HEK293 (cell line): ENCODE measurements at regions not wholly inside any gene's neighbourhood (a gene's known extent, or its start where the extent isn't known, plus 50 kb on each side); places are given as distances from the start of the nearest gene placed in this dataset.
A peak's percentile ranks its signal among the peaks of the same experiment; 100 is the strongest.

Experiments used
- CTCF ChIA-PET: fragments of 350-600 bp; formaldehyde crosslinking; extraction: SDS; loops from one replicate; lab custom pipeline; 2021; ENCODE audit warnings: antibody characterized with exemption; lab: Yijun Ruan, JAX
- POLR2A ChIA-PET: fragments of 300-600 bp; formaldehyde crosslinking; extraction: SDS; loops from one replicate; lab custom pipeline; 2020; ENCODE audit warnings: antibody characterized with exemption, inconsistent platforms; lab: Yijun Ruan, JAX
- H3K27ac ChIP-seq: fragments of 200-500 bp; sonication (Bioruptor generic); 2 replicates; pipeline ENCODE4 v1.5.1; 2014; ENCODE audit warnings: low read depth, low read length, control low read depth, inconsistent platforms; ENCODE audit errors: extremely low read depth
- H3K36me3 ChIP-seq, 2 experiments: fragments of 200-500 bp in 1 of 2; sonication (Bioruptor generic) in 1 of 2; 1 replicate in 1 of 2; 2 replicates in 1 of 2; pipeline ENCODE4 v1.5.1; 2014 to 2017; ENCODE audit warnings: inconsistent platforms in 2 of 2, low read length in 2 of 2; ENCODE audit not compliant: control insufficient read depth in 2 of 2, insufficient read depth in 1 of 2
- H3K4me1 ChIP-seq: fragments of 200-500 bp; sonication (Bioruptor generic); 2 replicates; pipeline ENCODE4 v1.5.1; 2014; ENCODE audit warnings: mild to moderate bottlenecking, low read length, inconsistent platforms; ENCODE audit not compliant: control insufficient read depth, insufficient read depth
- H3K4me3 ChIP-seq: 2 replicates; pipeline ENCODE4 v1.5.1; 2011; ENCODE audit warnings: low read depth, mild to moderate bottlenecking, control low read depth, low read length, moderate library complexity
- H3K9me3 ChIP-seq: fragments of 200-500 bp; sonication (Bioruptor generic); 2 replicates; pipeline ENCODE4 v1.5.1; 2014; ENCODE audit warnings: low read depth, low read length, inconsistent platforms; ENCODE audit not compliant: control insufficient read depth, insufficient read depth
- KLF8 ChIP-seq: fragments of 450-650 bp; formaldehyde crosslinking; IDR thresholded peaks from 2 replicates; pipeline ENCODE4 v1.5.1; 2016; ENCODE audit warnings: missing biosample characterization, missing genetic modification characterization
- SCRT2 ChIP-seq: fragments of 450-650 bp; formaldehyde crosslinking; IDR thresholded peaks from 2 replicates; pipeline ENCODE4 v1.5.1; 2016; ENCODE audit warnings: missing biosample characterization, missing genetic modification characterization
- YY1 ChIP-seq: fragments of 450-650 bp; formaldehyde crosslinking; IDR thresholded peaks from 2 replicates; pipeline ENCODE4 v1.5.1; 2018; ENCODE audit warnings: missing biosample characterization, missing genetic modification characterization
- ZNF121 ChIP-seq: fragments of 450-650 bp; formaldehyde crosslinking; IDR thresholded peaks from 2 replicates; pipeline ENCODE4 v1.5.1; 2016; ENCODE audit warnings: missing biosample characterization, missing genetic modification characterization
- ZNF214 ChIP-seq: fragments of 450-650 bp; formaldehyde crosslinking; IDR thresholded peaks from 2 replicates; pipeline ENCODE4 v1.5.1; 2017; ENCODE audit warnings: missing biosample characterization, mild to moderate bottlenecking, missing genetic modification characterization, borderline replicate concordance
- ZNF354C ChIP-seq: fragments of 450-650 bp; formaldehyde crosslinking; IDR thresholded peaks from 2 replicates; pipeline ENCODE4 v1.5.1; 2016; ENCODE audit warnings: missing biosample characterization, missing genetic modification characterization, low read depth, borderline replicate concordance
- ZNF404 ChIP-seq: fragments of 450-650 bp; formaldehyde crosslinking; IDR thresholded peaks from 2 replicates; pipeline ENCODE4 v1.5.1; 2017; ENCODE audit warnings: missing biosample characterization, missing genetic modification characterization
- ZNF610 ChIP-seq: fragments of 450-650 bp; formaldehyde crosslinking; IDR thresholded peaks from 2 replicates; pipeline ENCODE4 v1.5.1; 2016; ENCODE audit warnings: missing biosample characterization, missing genetic modification characterization, borderline replicate concordance
- ZNF629 ChIP-seq: fragments of 450-650 bp; formaldehyde crosslinking; IDR thresholded peaks from 2 replicates; pipeline ENCODE4 v1.5.1; 2017; ENCODE audit warnings: missing biosample characterization, missing genetic modification characterization
- ZNF654 ChIP-seq: fragments of 450-650 bp; formaldehyde crosslinking; IDR thresholded peaks from 2 replicates; pipeline ENCODE4 v1.5.1; 2016; ENCODE audit warnings: low read depth, missing biosample characterization, missing genetic modification characterization
- ZNF747 ChIP-seq: fragments of 450-650 bp; formaldehyde crosslinking; IDR thresholded peaks from 2 replicates; pipeline ENCODE4 v1.5.1; 2016; ENCODE audit warnings: missing biosample characterization, missing genetic modification characterization
- ZNF776 ChIP-seq: fragments of 450-650 bp; formaldehyde crosslinking; IDR thresholded peaks from 2 replicates; pipeline ENCODE4 v1.5.0; 2017; ENCODE audit warnings: missing biosample characterization, missing genetic modification characterization, borderline replicate concordance
- TF ChIP-seq, protein P1 (sequence below): fragments of 450-650 bp; formaldehyde crosslinking; IDR thresholded peaks from 2 replicates; pipeline ENCODE4 v1.5.1; 2016; ENCODE audit warnings: missing biosample characterization, missing genetic modification characterization, borderline replicate concordance
- TF ChIP-seq, protein P2 (sequence below): fragments of 450-650 bp; formaldehyde crosslinking; IDR thresholded peaks from 2 replicates; pipeline ENCODE4 v1.5.1; 2016; ENCODE audit warnings: missing biosample characterization, missing genetic modification characterization
- TF ChIP-seq, protein P3 (sequence below): fragments of 450-650 bp; formaldehyde crosslinking; conservative IDR thresholded peaks from 2 replicates; pipeline ENCODE4 v1.5.1; 2016; ENCODE audit warnings: low read depth, missing biosample characterization, missing genetic modification characterization
- TF ChIP-seq, protein P4 (sequence below): fragments of 450-650 bp; formaldehyde crosslinking; IDR thresholded peaks from 2 replicates; pipeline ENCODE4; 2016; ENCODE audit warnings: missing biosample characterization, missing genetic modification characterization

DNA sequence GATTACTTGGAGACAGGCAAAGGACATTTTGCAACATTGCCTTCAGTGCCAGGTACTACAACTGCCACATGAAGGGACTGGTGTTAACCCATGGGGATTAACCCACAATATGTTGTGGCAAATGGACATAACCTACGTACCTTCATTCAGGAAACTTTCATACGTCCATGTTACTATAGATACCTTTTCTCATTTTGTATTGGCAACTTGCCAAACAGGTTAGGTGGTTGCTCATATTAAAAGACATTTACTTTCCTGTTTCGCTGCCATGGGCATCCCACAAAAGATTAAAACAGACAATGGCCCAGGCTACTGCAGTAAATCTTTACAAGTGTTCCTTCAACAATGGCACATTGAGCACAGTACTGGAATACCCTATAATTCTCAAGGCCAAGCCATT, 925.3 kb downstream of the SLITRK6 start:
- H3K27ac ChIP-seq, result no peak overlapping the region
- H3K4me3 ChIP-seq, result no peak overlapping the region
- ChIA-PET POLR2A (no interaction called here), CTCF (interaction anchor here (0.9 kb wide), 1 partner anchor 956 kb away, joined by 3 read pairs; no protein-coding TSS in a partner anchor)
- H3K4me1 ChIP-seq, result no peaks in the 10 kb centered on the region
- no peaks in the 10 kb centered on the region for H3K9me3 ChIP-seq
- TF ChIP-seq ZNF776 (tag by site-specific recombination) (no peak), ZNF121 (tag by site-specific recombination) (no peak), ZNF404 (no peak), ZNF354C (no peak)
- TF ChIP-seq, all 188 proteins: peak for 0
- H3K36me3 ChIP-seq, result no peaks in the 10 kb centered on the region

DNA sequence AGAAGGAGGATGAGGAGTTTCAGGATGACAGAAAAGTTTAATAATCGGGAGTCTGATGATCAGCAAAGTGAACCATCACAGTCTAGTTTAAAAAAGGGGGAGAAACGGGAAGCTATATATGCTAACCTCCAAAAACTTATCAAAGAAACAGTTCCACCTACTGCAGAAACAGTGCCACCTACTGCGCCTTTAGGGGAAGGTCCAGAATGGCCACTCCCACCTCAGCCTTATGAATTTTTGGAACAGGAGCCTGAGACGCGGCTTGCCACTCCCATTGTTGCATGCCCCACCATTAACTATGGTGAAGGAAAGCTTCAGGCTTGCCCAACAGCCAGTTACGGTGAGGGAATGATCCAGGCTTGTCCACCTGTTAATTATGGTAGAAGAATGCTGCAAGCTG, 929.0 kb downstream of the SLITRK6 start:
- no peaks in the 10 kb centered on the region for H3K9me3 ChIP-seq
- CTCF ChIA-PET, result interaction anchor here (1.2 kb wide), 1 partner anchor 9 kb away, joined by 5 read pairs; no protein-coding TSS in a partner anchor
- POLR2A ChIA-PET, result no interaction called here

DNA sequence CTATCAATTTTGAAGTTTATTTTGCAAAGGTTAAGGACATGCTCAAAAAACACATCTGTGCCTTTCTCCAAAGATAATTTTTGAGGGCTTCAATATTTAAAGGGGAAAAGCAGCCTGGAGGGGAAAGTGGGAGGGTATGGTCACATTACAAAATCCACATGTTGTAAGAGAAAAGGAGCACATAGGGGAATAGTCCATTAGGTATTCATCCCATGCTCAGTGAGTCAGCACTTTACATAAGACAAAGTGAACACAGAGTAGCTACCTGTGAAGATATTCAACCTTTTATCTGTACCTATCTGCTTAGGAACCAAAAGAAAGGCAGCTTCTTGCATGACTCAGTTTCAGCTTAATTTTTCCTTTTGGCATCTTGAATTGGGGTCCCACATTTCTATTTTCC, 932.0 kb downstream of the SLITRK6 start:
- H3K4me1 ChIP-seq, result no peaks in the 10 kb centered on the region
- no peak for TF ChIP-seq KLF8 (tag by site-specific recombination)
- TF ChIP-seq SCRT2 (tag by site-specific recombination), result no peak
- TF ChIP-seq, protein P1, sequence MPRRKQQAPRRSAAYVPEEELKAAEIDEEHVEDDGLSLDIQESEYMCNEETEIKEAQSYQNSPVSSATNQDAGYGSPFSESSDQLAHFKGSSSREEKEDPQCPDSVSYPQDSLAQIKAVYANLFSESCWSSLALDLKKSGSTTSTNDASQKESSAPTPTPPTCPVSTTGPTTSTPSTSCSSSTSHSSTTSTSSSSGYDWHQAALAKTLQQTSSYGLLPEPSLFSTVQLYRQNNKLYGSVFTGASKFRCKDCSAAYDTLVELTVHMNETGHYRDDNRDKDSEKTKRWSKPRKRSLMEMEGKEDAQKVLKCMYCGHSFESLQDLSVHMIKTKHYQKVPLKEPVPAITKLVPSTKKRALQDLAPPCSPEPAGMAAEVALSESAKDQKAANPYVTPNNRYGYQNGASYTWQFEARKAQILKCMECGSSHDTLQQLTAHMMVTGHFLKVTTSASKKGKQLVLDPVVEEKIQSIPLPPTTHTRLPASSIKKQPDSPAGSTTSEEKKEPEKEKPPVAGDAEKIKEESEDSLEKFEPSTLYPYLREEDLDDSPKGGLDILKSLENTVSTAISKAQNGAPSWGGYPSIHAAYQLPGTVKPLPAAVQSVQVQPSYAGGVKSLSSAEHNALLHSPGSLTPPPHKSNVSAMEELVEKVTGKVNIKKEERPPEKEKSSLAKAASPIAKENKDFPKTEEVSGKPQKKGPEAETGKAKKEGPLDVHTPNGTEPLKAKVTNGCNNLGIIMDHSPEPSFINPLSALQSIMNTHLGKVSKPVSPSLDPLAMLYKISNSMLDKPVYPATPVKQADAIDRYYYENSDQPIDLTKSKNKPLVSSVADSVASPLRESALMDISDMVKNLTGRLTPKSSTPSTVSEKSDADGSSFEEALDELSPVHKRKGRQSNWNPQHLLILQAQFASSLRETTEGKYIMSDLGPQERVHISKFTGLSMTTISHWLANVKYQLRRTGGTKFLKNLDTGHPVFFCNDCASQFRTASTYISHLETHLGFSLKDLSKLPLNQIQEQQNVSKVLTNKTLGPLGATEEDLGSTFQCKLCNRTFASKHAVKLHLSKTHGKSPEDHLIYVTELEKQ, result no peak
- H3K36me3 ChIP-seq, result no peaks in the 10 kb centered on the region
- no peak overlapping the region for H3K27ac ChIP-seq
- H3K9me3 ChIP-seq, result no peaks in the 10 kb centered on the region
- ChIA-PET CTCF (no interaction called here), POLR2A (no interaction called here)
- H3K4me3 ChIP-seq, result no peak overlapping the region

More for the DNA sequence above, 929.0 kb downstream of the SLITRK6 start:
- Histone ChIP-seq H3K4me3 (no peak overlapping the region), H3K36me3 (no peaks in the 10 kb centered on the region), H3K4me1 (no peaks in the 10 kb centered on the region), H3K27ac (no peak overlapping the region)
- TF ChIP-seq, protein P2, sequence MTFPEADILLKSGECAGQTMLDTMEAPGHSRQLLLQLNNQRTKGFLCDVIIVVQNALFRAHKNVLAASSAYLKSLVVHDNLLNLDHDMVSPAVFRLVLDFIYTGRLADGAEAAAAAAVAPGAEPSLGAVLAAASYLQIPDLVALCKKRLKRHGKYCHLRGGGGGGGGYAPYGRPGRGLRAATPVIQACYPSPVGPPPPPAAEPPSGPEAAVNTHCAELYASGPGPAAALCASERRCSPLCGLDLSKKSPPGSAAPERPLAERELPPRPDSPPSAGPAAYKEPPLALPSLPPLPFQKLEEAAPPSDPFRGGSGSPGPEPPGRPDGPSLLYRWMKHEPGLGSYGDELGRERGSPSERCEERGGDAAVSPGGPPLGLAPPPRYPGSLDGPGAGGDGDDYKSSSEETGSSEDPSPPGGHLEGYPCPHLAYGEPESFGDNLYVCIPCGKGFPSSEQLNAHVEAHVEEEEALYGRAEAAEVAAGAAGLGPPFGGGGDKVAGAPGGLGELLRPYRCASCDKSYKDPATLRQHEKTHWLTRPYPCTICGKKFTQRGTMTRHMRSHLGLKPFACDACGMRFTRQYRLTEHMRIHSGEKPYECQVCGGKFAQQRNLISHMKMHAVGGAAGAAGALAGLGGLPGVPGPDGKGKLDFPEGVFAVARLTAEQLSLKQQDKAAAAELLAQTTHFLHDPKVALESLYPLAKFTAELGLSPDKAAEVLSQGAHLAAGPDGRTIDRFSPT (tag by site-specific recombination), result no peak
- TF ChIP-seq YY1 (no peak), ZNF654 (tag by site-specific recombination) (peak; percentile 29)

DNA sequence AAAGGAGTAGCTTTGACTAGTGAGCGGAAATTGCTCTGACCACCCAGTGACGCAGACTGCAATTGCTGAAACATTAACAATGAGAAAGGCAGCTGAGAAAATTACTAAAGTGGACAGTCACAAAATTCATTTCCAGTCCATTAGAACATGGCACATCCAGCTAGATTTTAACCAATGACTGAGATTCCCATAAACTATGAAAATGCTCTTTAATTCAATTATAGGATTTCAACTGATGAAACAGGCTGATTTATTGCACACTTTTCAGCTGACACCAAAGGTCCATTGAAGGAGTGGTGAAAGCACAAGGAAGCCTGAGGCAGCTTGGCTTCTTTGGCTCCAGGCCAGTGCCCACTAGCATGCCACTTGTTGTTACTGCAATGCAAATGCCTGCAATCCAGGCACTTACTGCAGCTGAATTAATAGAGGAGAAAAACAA, 933.4 kb downstream of the SLITRK6 start:
- POLR2A ChIA-PET, result no interaction called here
- Histone ChIP-seq H3K9me3 (no peaks in the 10 kb centered on the region), H3K4me3 (no peak overlapping the region), H3K27ac (no peak overlapping the region), H3K36me3 (no peaks in the 10 kb centered on the region), H3K4me1 (no peaks in the 10 kb centered on the region)
- CTCF ChIA-PET, result interaction anchor here (0.7 kb wide), 1 partner anchor 32 kb away, joined by 3 read pairs; no protein-coding TSS in a partner anchor
- TF ChIP-seq ZNF747 (tag by site-specific recombination), result no peak
- TF ChIP-seq, protein P3, sequence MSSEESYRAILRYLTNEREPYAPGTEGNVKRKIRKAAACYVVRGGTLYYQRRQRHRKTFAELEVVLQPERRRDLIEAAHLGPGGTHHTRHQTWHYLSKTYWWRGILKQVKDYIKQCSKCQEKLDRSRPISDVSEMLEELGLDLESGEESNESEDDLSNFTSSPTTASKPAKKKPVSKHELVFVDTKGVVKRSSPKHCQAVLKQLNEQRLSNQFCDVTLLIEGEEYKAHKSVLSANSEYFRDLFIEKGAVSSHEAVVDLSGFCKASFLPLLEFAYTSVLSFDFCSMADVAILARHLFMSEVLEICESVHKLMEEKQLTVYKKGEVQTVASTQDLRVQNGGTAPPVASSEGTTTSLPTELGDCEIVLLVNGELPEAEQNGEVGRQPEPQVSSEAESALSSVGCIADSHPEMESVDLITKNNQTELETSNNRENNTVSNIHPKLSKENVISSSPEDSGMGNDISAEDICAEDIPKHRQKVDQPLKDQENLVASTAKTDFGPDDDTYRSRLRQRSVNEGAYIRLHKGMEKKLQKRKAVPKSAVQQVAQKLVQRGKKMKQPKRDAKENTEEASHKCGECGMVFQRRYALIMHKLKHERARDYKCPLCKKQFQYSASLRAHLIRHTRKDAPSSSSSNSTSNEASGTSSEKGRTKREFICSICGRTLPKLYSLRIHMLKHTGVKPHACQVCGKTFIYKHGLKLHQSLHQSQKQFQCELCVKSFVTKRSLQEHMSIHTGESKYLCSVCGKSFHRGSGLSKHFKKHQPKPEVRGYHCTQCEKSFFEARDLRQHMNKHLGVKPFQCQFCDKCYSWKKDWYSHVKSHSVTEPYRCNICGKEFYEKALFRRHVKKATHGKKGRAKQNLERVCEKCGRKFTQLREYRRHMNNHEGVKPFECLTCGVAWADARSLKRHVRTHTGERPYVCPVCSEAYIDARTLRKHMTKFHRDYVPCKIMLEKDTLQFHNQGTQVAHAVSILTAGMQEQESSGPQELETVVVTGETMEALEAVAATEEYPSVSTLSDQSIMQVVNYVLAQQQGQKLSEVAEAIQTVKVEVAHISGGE (tag by site-specific recombination), result no peak
- TF ChIP-seq, protein P4, sequence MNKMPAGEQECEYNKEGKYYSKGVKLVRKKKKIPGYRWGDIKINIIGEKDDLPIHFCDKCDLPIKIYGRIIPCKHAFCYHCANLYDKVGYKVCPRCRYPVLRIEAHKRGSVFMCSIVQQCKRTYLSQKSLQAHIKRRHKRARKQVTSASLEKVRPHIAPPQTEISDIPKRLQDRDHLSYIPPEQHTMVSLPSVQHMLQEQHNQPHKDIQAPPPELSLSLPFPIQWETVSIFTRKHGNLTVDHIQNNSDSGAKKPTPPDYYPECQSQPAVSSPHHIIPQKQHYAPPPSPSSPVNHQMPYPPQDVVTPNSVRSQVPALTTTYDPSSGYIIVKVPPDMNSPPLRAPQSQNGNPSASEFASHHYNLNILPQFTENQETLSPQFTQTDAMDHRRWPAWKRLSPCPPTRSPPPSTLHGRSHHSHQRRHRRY (tag by site-specific recombination), result no peak
- TF ChIP-seq ZNF629, result no peak
- no peak for TF ChIP-seq ZNF214
- no peak for TF ChIP-seq ZNF610
